ENCODE measurements at regions not wholly inside any gene's neighbourhood (a gene's known extent, or its start where the extent isn't known, plus 50 kb on each side); places are given as distances from the start of the nearest gene placed in this dataset.

GRCh38 chr4:177227636-177228035 is 82.0 kb upstream of the NEIL3 start:
- CTCF ChIA-PET = no interaction called here
- TF ChIP-seq EZH2 (IDR thresholded peaks at IDR 0.05; ENCODE audit: borderline replicate concordance, low read depth, low read length, severe bottlenecking) = no peak
- H3K9ac ChIP-seq (replicated peaks; ENCODE audit: extremely low read depth, insufficient read depth, low read length) = no peak overlapping the region
- no peaks in the 10 kb centered on the region for H3K9me1 ChIP-seq (replicated peaks; ENCODE audit: control insufficient read depth, extremely low read depth, insufficient read depth, low read length)
- dilution Hi-C loops (cut with MboI; ENCODE audit: extremely low pct_ligation_motif_present, low sequenced_read_pairs) = no loop called here
- no peak for FAIRE-seq
- no peak overlapping the region for H3K4me3 ChIP-seq (replicated peaks in 1 of 3; ENCODE audit: insufficient read depth in 1 of 3, low read depth in 1 of 3, low read length in 3 of 3)
- H3K9me3 ChIP-seq (replicated peaks; ENCODE audit: control insufficient read depth, insufficient read depth, low read length) = no peaks in the 10 kb centered on the region
- no peaks in the 10 kb centered on the region for H3K4me1 ChIP-seq (ENCODE audit: control insufficient read depth, extremely low read depth, insufficient read depth, low read length)
- intact Hi-C loops (cut with micrococcal nuclease) = no loop called here
- H3K79me2 ChIP-seq (ENCODE audit: control insufficient read depth, insufficient read depth, low read length) = no peaks in the 10 kb centered on the region
- no peak overlapping the region for H3K4me2 ChIP-seq (ENCODE audit: insufficient read depth, low read length)
- POLR2A ChIA-PET = no interaction called here
- no peak for DNase-seq (ENCODE audit: low read depth, low spot score)
- no peak overlapping the region for H3K27ac ChIP-seq (ENCODE audit: insufficient read depth, low read depth, low read length)
- no TSS peak for BruUV-seq (replicated peaks)
- no peak overlapping the region for H2AFZ ChIP-seq (ENCODE audit: low read depth, low read length)
- H4K20me1 ChIP-seq (replicated peaks; ENCODE audit: control insufficient read depth, extremely low read depth, insufficient read depth, low read length) = no peaks in the 10 kb centered on the region
- H3K36me3 ChIP-seq (ENCODE audit: control insufficient read depth in 2 of 2, extremely low read depth in 1 of 2, insufficient read depth in 2 of 2, low read length in 2 of 2) = no peaks in the 10 kb centered on the region
- no peaks in the 10 kb centered on the region for H3K27me3 ChIP-seq (ENCODE audit: control insufficient read depth in 2 of 2, insufficient read depth in 2 of 2, low read length in 2 of 2)

- no peak for TF ChIP-seq POLR2AphosphoS5 (IDR thresholded peaks at IDR 0.05; ENCODE audit: insufficient read depth, low read depth, low read length)
- TF ChIP-seq FOS (IDR thresholded peaks at IDR 0.05; ENCODE audit: borderline replicate concordance, insufficient read depth, low read length) = no peak
- no peak for TF ChIP-seq MAX (IDR thresholded peaks at IDR 0.05; ENCODE audit: insufficient read depth, insufficient read length)
- TF ChIP-seq EZH2 (IDR thresholded peaks at IDR 0.05; ENCODE audit: borderline replicate concordance, low read depth, low read length, severe bottlenecking) = no peak
- no peak for TF ChIP-seq CTCF (IDR thresholded peaks at IDR 0.05; ENCODE audit: extremely low read depth in 1 of 2, insufficient read depth in 1 of 2, low read depth in 1 of 2, low read length in 2 of 2)
- Histone ChIP-seq H3K27me3 (ENCODE audit: control insufficient read depth in 2 of 2, insufficient read depth in 2 of 2, low read length in 2 of 2) (no peaks in the 10 kb centered on the region), H2AFZ (ENCODE audit: low read depth, low read length) (peak overlapping the region; percentile 77), H3K4me2 (ENCODE audit: insufficient read depth, low read length) (no peak overlapping the region), H3K79me2 (ENCODE audit: control insufficient read depth, insufficient read depth, low read length) (no peaks in the 10 kb centered on the region), H4K20me1 (replicated peaks; ENCODE audit: control insufficient read depth, extremely low read depth, insufficient read depth, low read length) (no peaks in the 10 kb centered on the region), H3K9me1 (replicated peaks; ENCODE audit: control insufficient read depth, extremely low read depth, insufficient read depth, low read length) (no peaks in the 10 kb centered on the region), H3K4me1 (ENCODE audit: control insufficient read depth, extremely low read depth, insufficient read depth, low read length) (no peaks in the 10 kb centered on the region), H3K9me3 (replicated peaks; ENCODE audit: control insufficient read depth, insufficient read depth, low read length) (no peaks in the 10 kb centered on the region), H3K4me3 (replicated peaks in 1 of 3; ENCODE audit: insufficient read depth in 1 of 3, low read depth in 1 of 3, low read length in 3 of 3) (no peak overlapping the region), H3K36me3 (ENCODE audit: control insufficient read depth in 2 of 2, extremely low read depth in 1 of 2, insufficient read depth in 2 of 2, low read length in 2 of 2) (no peaks in the 10 kb centered on the region), H3K9ac (replicated peaks; ENCODE audit: extremely low read depth, insufficient read depth, low read length) (no peak overlapping the region), H3K27ac (ENCODE audit: insufficient read depth, low read depth, low read length) (no peak overlapping the region)
- dilution Hi-C loops (cut with MboI; ENCODE audit: extremely low pct_ligation_motif_present, low sequenced_read_pairs) = no loop called here
- ChIA-PET CTCF (interaction anchor here (1.7 kb wide), 1 partner anchor 22 kb away, joined by 4 read pairs; no protein-coding TSS in a partner anchor), POLR2A (no interaction called here)
- peak; percentile 26 for FAIRE-seq
- intact Hi-C loops (cut with micrococcal nuclease) = no loop called here
- DNase-seq (ENCODE audit: low read depth, low spot score) = no peak
- BruUV-seq (replicated peaks) = no TSS peak
Measured at GRCh38 chr4:177228599-177228998, 81.1 kb upstream of the NEIL3 start.
